Skeletal muscle satellite cell (primary cell): ENCODE measurements at regions not wholly inside any gene's neighbourhood (a gene's known extent, or its start where the extent isn't known, plus 50 kb on each side); places are given as distances from the start of the nearest gene placed in this dataset.

Experiments
- H3K27me3 ChIP-seq: 2 replicates; pipeline ENCODE4 v1.7.0; 2013; ENCODE audit warnings: low read length; ENCODE audit not compliant: control insufficient read depth, insufficient read depth
- H3K36me3 ChIP-seq: 2 replicates; pipeline ENCODE4 v1.7.0; 2013; ENCODE audit warnings: mild to moderate bottlenecking, control low read depth, low read length; ENCODE audit not compliant: insufficient read depth
- H3K4me1 ChIP-seq: 2 replicates; pipeline ENCODE4 v1.7.0; 2013; ENCODE audit warnings: low read length; ENCODE audit not compliant: control insufficient read depth, insufficient read depth
- H3K4me2 ChIP-seq: 2 replicates; pipeline ENCODE4 v1.7.0; 2013; ENCODE audit warnings: mild to moderate bottlenecking, low read length
- H3K4me3 ChIP-seq: 2 replicates; pipeline ENCODE4 v1.7.0; 2013; ENCODE audit warnings: low read length
- H3K9ac ChIP-seq: 2 replicates; pipeline ENCODE4 v1.7.0; 2013; ENCODE audit warnings: mild to moderate bottlenecking, low read depth, low read length, moderate library complexity
- H3K9me3 ChIP-seq: replicated peaks from 2 replicates; pipeline ENCODE4 v1.7.0; 2013; ENCODE audit warnings: mild to moderate bottlenecking, control low read depth, low read length

DNA sequence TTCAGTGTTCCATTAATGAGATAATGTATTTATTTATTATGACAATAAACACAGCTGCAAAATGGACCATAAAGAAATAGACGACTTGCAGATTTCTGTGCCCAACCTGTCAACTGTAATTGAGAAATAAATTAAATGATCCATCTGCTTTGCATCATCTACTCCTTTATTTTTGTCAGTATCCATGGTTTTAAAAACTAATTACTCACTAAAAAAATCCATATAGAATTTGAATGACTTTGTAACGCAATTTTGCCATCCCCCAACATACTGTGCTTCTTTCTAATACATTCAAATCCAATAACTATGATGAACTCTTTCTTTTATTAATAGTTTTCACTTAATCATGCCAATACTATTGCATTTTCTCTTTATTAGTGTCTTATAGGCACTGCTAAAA lies 388.5 kb upstream of the SORCS1 start:
- Histone ChIP-seq H3K27me3 (no peaks in the 10 kb centered on the region), H3K9ac (peak overlapping the region; percentile 31), H3K4me3 (no peak overlapping the region), H3K36me3 (no peaks in the 10 kb centered on the region), H3K4me1 (peaks cover 25% of the 10 kb centered on the region), H3K4me2 (no peak overlapping the region), H3K9me3 (no peaks in the 10 kb centered on the region)

DNA sequence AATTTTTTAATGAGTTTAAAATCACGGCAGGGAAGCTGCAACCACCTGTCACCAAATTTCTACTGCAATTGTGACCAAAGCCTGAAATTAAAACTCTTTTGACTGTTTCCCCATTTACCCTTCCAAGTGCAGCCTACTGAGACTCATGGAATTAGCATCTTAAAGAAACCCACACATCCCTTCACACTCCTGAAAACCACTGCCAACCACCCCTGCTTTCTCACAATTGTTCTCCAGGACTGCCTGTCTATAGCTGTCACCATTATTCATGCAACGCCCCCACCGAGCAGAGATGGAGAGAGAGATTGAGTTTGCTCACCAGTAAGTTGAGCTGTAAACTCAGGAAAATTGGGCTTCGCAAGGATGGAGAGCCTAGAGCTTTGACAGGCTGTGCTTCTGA lies 383.8 kb upstream of the SORCS1 start:
- Histone ChIP-seq H3K9me3 (no peaks in the 10 kb centered on the region), H3K4me3 (no peak overlapping the region), H3K4me1 (peaks cover 30% of the 10 kb centered on the region)

DNA sequence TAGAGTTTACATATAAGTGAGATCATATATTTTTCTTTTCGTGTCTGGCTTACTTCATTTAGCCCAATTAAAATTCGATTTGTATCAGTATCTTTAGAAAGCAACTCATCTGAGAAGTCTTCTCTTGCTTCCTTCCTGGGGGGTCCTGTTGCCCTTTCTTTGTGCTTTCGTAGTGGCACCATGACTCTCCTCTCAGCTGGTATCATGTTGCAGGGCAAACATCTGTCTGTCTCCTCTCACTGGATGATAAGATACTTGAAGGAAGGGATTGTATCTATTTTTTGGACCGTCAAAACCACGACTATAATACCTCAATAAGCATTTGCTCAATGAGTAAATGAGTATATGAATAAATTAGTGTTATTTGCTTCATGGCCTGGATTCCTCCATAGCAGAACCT lies 382.5 kb upstream of the SORCS1 start:
- peaks cover 26% of the 10 kb centered on the region for H3K4me1 ChIP-seq
- peak overlapping the region; percentile 66 for H3K9ac ChIP-seq
- no peaks in the 10 kb centered on the region for H3K9me3 ChIP-seq
- no peaks in the 10 kb centered on the region for H3K27me3 ChIP-seq
- peak overlapping the region; percentile 63 for H3K4me2 ChIP-seq
- H3K36me3 ChIP-seq, result no peaks in the 10 kb centered on the region
- H3K4me3 ChIP-seq, result peak overlapping the region; percentile 22

More for the DNA sequence above, 383.8 kb upstream of the SORCS1 start:
- Histone ChIP-seq H3K27me3 (no peaks in the 10 kb centered on the region), H3K9ac (no peak overlapping the region), H3K36me3 (no peaks in the 10 kb centered on the region), H3K4me2 (no peak overlapping the region)

GRCh38 chr10:107546284-107546683 lies 381.8 kb upstream of the SORCS1 start:
- peaks cover 28% of the 10 kb centered on the region for H3K4me1 ChIP-seq
- H3K4me2 ChIP-seq, result peak overlapping the region; percentile 63
- peak overlapping the region; percentile 67 for H3K9ac ChIP-seq
- no peaks in the 10 kb centered on the region for H3K27me3 ChIP-seq
- H3K9me3 ChIP-seq, result no peaks in the 10 kb centered on the region
- H3K4me3 ChIP-seq, result peak overlapping the region; percentile 22
- H3K36me3 ChIP-seq, result no peaks in the 10 kb centered on the region

- Histone ChIP-seq H3K9me3 (no peaks in the 10 kb centered on the region), H3K9ac (peak overlapping the region; percentile 67), H3K27me3 (no peaks in the 10 kb centered on the region), H3K4me2 (peak overlapping the region; percentile 16), H3K4me1 (peaks cover 30% of the 10 kb centered on the region), H3K36me3 (no peaks in the 10 kb centered on the region), H3K4me3 (no peak overlapping the region)
Observed at GRCh38 chr10:107545717-107546116, 381.2 kb upstream of the SORCS1 start.

DNA sequence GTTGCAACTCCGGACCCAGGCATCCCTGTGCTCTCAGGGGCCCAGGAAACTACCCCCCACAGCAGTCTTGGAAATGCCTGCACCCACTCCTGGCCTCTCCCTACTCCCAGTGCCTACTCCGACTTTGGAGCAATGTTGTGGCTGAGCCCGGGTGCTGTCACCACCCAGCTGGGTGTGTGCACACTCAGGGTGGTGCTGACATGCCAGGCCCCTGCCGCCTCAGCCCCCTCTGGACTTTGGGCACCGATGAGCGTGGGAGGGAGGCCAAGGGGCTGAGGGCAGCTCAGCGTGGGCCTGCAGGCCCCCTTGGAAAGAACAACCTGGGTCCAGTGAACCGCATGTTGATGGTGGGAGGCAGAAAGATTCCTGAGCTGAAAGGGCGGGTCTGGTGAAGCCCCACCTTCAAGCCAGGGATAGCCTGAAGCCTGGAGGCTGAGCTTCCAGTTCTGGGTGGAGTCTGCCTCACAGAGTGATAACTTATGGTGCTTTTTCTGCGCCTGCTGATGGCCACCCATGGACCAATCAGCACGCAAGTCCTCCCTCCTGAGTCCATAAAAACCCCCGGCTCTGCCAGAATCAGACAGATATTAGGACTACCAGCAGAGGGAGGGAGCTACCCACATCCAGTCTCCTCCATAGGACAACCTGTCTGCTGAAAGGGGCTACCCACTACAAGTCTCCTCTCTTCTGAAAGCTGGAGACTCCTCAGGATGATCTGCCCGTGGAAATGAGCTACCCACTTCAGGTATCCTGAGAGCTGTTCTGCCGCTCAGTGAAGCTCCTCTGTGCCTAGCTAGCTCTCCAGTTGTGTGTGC lies 380.4 kb upstream of the SORCS1 start:
- no peaks in the 10 kb centered on the region for H3K36me3 ChIP-seq
- no peak overlapping the region for H3K9ac ChIP-seq
- H3K4me1 ChIP-seq, result peaks cover 30% of the 10 kb centered on the region
- no peaks in the 10 kb centered on the region for H3K9me3 ChIP-seq
- no peaks in the 10 kb centered on the region for H3K27me3 ChIP-seq
- no peak overlapping the region for H3K4me2 ChIP-seq
- no peak overlapping the region for H3K4me3 ChIP-seq

- no peak overlapping the region for H3K4me2 ChIP-seq
- H3K27me3 ChIP-seq, result no peaks in the 10 kb centered on the region
- H3K4me3 ChIP-seq, result no peak overlapping the region
- peaks cover 23% of the 10 kb centered on the region for H3K4me1 ChIP-seq
- H3K36me3 ChIP-seq, result no peaks in the 10 kb centered on the region
- no peak overlapping the region for H3K9ac ChIP-seq
- no peaks in the 10 kb centered on the region for H3K9me3 ChIP-seq
Observed at GRCh38 chr10:107542607-107543006, 378.1 kb upstream of the SORCS1 start.

GRCh38 chr10:107542016-107542415 lies 377.5 kb upstream of the SORCS1 start:
- H3K27me3 ChIP-seq, result no peaks in the 10 kb centered on the region
- H3K36me3 ChIP-seq, result no peaks in the 10 kb centered on the region
- H3K4me2 ChIP-seq, result no peak overlapping the region
- H3K9me3 ChIP-seq, result no peaks in the 10 kb centered on the region
- no peak overlapping the region for H3K9ac ChIP-seq
- peaks cover 20% of the 10 kb centered on the region for H3K4me1 ChIP-seq
- no peak overlapping the region for H3K4me3 ChIP-seq

GRCh38 chr10:107540981-107541380 lies 376.5 kb upstream of the SORCS1 start:
- no peaks in the 10 kb centered on the region for H3K27me3 ChIP-seq
- H3K4me2 ChIP-seq, result no peak overlapping the region
- no peaks in the 10 kb centered on the region for H3K9me3 ChIP-seq
- peaks cover 11% of the 10 kb centered on the region for H3K4me1 ChIP-seq
- H3K4me3 ChIP-seq, result no peak overlapping the region
- H3K36me3 ChIP-seq, result no peaks in the 10 kb centered on the region
- H3K9ac ChIP-seq, result no peak overlapping the region

GRCh38 chr10:107529350-107529749 lies 364.8 kb upstream of the SORCS1 start:
- Histone ChIP-seq H3K9ac (no peak overlapping the region), H3K4me1 (no peaks in the 10 kb centered on the region), H3K36me3 (no peaks in the 10 kb centered on the region), H3K4me2 (no peak overlapping the region), H3K4me3 (no peak overlapping the region), H3K27me3 (no peaks in the 10 kb centered on the region), H3K9me3 (no peaks in the 10 kb centered on the region)

DNA sequence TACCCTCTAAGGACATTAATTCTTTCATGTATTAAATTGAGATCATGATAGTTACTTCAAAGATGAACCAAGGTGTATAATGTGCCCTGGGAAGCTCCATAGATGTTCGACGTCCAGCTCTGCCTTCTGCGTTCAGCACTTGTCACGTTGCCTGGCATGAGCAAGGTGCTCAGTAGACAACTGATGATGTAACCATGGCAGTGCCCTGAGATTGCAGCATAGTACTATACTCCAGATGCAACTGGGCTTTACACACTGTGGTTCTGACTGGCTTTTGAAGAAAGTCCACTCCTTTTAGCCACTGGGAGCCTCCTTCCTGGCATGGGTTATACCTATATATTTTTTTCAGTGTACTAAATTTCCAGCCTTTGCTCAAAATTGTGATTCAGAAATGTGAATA lies 355.8 kb upstream of the SORCS1 start:
- no peaks in the 10 kb centered on the region for H3K36me3 ChIP-seq
- H3K4me3 ChIP-seq, result no peak overlapping the region
- no peak overlapping the region for H3K9ac ChIP-seq
- H3K27me3 ChIP-seq, result no peaks in the 10 kb centered on the region
- no peak overlapping the region for H3K4me2 ChIP-seq
- no peaks in the 10 kb centered on the region for H3K4me1 ChIP-seq
- H3K9me3 ChIP-seq, result no peaks in the 10 kb centered on the region

DNA sequence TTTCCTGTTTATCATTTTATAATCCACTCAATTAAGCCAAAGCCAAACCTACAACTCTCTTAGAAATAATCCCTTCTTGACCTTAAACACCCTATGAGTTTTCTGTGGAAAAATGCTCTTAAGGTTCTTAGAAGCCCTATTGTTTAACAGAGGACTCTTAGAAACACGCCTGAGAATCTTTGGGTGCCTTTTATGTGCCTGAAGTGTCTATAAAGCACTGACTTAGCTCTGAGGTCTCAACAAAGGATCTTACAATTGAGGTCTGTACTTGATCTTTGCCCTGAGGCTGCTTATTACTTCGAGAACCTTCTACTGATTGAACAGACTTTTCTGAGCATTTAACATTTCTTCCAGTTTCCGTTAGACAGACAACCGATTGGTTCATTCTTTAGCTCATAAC lies 353.3 kb upstream of the SORCS1 start:
- no peaks in the 10 kb centered on the region for H3K36me3 ChIP-seq
- no peaks in the 10 kb centered on the region for H3K27me3 ChIP-seq
- H3K9ac ChIP-seq, result no peak overlapping the region

More for the DNA sequence above, 353.3 kb upstream of the SORCS1 start:
- Histone ChIP-seq H3K4me2 (no peak overlapping the region), H3K4me1 (no peaks in the 10 kb centered on the region), H3K4me3 (no peak overlapping the region), H3K9me3 (no peaks in the 10 kb centered on the region)
